ENCODE measurements at regions not wholly inside any gene's neighbourhood (a gene's known extent, or its start where the extent isn't known, plus 50 kb on each side); places are given as distances from the start of the nearest gene placed in this dataset.

- TF ChIP-seq CTCF (IDR thresholded peaks at IDR 0.05) (no peak), EP300 (IDR thresholded peaks at IDR 0.05) (no peak), POLR2A (IDR thresholded peaks at IDR 0.05) (no peak)
Observed at GRCh38 chr1:59063501-59063900, 233.4 kb upstream of the FGGY start.

Measured in ovary (tissue), 3 donors.